ENCODE measurements at regions not wholly inside any gene's neighbourhood (a gene's known extent, or its start where the extent isn't known, plus 50 kb on each side); places are given as distances from the start of the nearest gene placed in this dataset.

GRCh38 chr6:119838043-119838442 lies 488.5 kb upstream of the MAN1A1 start:
- no peak for TF ChIP-seq CTCF (IDR thresholded peaks at IDR 0.05)
- TF ChIP-seq ESRRA (CRISPR knock-in tag; IDR thresholded peaks at IDR 0.05; ENCODE audit: borderline replicate concordance) = no peak
